ENCODE measurements at regions not wholly inside any gene's neighbourhood (a gene's known extent, or its start where the extent isn't known, plus 50 kb on each side); places are given as distances from the start of the nearest gene placed in this dataset.

DNA sequence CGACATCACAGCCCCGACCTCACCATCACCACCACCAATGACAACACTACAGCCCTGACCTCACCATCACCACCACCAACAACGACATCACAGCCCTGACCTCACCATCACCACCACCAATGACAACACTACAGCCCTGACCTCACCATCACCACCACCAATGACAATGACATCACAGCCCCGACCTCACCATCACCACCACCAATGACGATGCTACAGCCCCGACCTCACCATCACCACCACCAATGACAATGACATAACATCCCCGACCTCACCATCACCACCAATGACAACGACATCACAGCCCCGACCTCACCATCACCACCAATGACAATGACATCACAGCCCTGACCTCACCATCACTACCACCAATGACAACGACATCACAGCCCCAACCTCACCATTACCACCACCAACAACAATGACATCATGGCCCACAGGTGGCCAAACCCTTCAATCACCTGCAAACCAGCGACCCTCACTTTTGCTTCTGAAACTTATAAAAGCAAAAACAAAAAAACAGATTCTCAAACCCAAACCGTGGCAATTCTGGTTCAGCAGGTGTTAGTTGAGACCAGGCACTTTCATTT is 70.7 kb upstream of the TMEM18 start:
- no peak for DNase-seq

- no peak for DNase-seq
These were observed 69.5 kb upstream of the TMEM18 start for GRCh38 chr2:746697-747096.

DNA sequence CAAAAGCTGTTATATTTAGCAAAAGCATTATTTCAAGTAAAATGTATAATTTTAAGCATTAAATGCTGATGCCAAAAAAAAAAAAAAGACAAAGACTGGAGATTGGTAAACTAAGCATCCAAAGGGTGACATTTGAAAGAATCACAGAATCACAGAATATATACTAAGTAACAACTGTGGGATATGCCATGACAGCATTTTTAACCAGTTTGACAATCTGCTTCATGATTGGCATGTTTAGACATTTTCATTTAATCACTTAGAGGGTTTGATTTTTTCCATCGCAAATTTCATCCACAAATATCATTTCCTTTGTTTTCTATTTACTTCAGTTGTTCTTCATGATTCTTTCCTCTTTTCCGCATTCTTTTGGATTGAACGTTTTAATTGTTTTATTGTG is 66.9 kb upstream of the TMEM18 start:
- DNase-seq, result no peak

- no peak for DNase-seq
These were observed 65.0 kb upstream of the TMEM18 start for GRCh38 chr2:742221-742620.

DNA sequence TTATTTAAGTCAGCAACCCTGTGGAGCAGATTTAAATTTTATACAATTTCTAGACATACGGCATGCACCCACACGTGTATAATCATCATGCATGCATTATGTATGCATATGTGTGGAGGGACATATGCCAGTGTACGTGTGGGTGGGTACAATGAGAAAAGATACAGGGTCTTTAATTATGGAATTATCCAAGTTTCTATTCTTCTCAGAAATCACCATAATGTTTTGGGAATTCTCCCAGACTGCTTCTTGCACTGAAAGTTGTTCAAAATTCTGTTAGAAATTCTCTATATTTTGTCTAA is 63.9 kb upstream of the TMEM18 start:
- no peak for DNase-seq

- DNase-seq, result peak; percentile 28
These were observed 63.4 kb upstream of the TMEM18 start for GRCh38 chr2:740322-741194.

DNA sequence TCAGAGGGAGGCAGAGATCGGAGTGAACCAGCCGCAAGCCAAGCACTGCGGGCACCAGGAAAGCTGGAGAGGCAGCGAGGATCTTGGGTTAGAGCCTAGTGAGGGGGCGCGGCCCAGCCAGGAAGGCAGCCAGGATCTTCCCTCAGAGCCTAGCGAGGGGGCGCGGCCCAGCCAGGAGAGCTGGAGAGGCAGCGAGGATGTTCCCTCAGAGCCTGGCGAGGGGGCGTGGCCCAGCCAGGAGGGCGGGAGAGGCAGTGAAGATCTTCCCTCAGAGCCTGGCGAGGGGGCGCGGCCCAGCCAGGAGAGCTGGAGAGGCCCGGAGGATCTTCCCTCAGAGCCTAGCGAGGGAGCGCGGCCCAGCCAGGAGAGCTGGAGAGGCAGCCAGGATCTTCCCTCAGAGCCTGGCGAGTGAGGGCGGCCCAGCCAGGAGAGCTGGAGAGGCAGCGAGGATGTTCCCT is 62.7 kb upstream of the TMEM18 start:
- peak; percentile 9 for DNase-seq

DNA sequence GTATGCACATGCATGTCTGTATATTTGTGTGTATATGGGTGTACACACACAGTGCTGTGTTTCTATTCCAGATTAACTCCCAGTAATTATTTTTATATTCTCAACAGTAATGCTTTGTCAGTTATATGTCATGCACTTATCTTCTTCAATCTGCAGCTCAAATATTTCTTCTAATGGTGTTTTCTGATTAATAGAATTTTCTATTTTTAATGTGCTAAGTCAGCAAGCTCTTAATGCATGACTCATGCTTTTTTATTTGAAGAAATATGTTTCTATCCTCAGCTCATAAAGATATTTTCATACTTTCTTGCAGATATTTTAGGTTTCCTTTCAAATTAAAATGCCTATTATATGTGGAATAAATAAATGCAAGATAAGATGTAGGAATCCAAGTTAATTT is 59.7 kb upstream of the TMEM18 start:
- DNase-seq, result no peak

- no peak for DNase-seq
These were observed 58.5 kb upstream of the TMEM18 start for GRCh38 chr2:735670-736218.

GRCh38 chr2:734496-734895 is 57.3 kb upstream of the TMEM18 start:
- DNase-seq, result no peak

- DNase-seq, result no peak
These were observed 56.3 kb upstream of the TMEM18 start for GRCh38 chr2:733495-733894.

DNA sequence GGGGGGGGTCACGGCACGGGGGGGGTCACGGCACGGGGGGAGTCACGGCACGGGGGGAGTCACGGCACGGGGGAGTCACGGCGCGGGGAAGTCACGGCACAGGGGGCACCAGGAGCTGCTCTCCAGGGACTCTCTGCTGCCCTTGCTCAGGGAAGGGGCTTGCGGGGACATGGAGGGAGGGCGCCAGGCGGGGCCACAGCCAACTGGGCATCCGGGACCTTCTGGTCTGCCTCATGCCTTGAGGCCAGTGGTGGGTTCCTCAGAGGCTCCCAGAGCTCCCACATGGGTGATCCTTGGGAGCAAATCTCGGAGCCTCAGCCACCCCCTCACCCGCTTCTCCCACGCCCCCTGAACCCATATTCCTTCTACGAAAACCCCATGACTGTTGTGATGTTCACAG is 55.8 kb upstream of the TMEM18 start:
- no peak for DNase-seq

- no peak for DNase-seq
These were observed 54.5 kb upstream of the TMEM18 start for GRCh38 chr2:731711-732110.

DNA sequence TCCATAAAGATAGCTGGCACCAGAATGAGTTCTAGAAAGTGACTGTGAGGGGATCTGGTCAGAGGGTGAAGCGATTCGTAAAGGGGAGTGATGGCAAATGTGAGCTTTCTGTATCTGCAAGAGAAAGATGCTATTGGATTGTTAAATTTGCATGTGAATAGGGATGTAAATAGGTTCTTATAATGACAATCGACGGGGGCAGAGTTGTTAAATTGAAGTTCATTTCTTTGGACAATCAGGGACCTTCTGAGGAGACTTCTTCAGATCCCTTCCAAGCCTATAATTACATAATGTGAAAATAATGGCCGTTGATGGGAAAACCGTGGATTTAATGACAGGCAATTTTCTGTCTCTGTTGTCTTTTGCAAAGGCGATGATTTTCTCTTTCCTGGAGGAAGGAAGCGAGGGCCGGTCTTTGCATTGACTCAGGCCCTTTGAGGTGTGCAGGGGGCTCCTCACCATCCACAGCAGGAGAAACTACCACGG is 52.2 kb upstream of the TMEM18 start:
- DNase-seq, result no peak

GRCh38 chr2:728165-728564 is 51.0 kb upstream of the TMEM18 start:
- DNase-seq, result no peak

DNA sequence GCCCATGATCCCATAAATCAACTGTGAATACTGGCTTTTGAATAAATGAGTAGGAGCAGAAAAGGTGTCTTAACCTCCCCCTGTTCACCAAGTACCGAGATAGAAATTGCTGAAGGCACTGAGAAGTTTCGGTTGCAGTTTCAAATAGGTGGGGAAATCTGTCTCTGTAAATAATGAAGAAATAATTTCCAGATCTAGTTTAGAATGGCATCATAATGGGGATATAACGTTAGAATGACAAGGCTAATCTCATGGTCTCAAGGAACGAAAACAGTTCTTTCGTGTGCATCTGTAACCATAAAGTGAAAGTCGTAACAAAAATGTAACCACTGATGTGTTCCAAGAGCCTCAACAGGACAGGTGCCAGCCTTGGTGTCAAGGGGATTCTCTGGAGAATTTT is 49.9 kb upstream of the TMEM18 start:
- no peak for DNase-seq
